ENCODE measurements at regions not wholly inside any gene's neighbourhood (a gene's known extent, or its start where the extent isn't known, plus 50 kb on each side); places are given as distances from the start of the nearest gene placed in this dataset.

GRCh38 chr4:73001885-73002284, 67.6 kb downstream of the COX18 start:
- no peak overlapping the region for H3K27ac ChIP-seq
- TF ChIP-seq ZFX (IDR thresholded peaks at IDR 0.05) = no peak
- TF ChIP-seq, protein P1, sequence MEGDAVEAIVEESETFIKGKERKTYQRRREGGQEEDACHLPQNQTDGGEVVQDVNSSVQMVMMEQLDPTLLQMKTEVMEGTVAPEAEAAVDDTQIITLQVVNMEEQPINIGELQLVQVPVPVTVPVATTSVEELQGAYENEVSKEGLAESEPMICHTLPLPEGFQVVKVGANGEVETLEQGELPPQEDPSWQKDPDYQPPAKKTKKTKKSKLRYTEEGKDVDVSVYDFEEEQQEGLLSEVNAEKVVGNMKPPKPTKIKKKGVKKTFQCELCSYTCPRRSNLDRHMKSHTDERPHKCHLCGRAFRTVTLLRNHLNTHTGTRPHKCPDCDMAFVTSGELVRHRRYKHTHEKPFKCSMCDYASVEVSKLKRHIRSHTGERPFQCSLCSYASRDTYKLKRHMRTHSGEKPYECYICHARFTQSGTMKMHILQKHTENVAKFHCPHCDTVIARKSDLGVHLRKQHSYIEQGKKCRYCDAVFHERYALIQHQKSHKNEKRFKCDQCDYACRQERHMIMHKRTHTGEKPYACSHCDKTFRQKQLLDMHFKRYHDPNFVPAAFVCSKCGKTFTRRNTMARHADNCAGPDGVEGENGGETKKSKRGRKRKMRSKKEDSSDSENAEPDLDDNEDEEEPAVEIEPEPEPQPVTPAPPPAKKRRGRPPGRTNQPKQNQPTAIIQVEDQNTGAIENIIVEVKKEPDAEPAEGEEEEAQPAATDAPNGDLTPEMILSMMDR (conservative IDR thresholded peaks at IDR 0.05) = no peak

GRCh38 chr4:72997409-72997808, 72.1 kb downstream of the COX18 start:
- TF ChIP-seq, protein P1 (conservative IDR thresholded peaks at IDR 0.05) = no peak
- H3K27ac ChIP-seq = no peak overlapping the region

- TF ChIP-seq, protein P1 (conservative IDR thresholded peaks at IDR 0.05) = no peak
- no peak for TF ChIP-seq ZFX (IDR thresholded peaks at IDR 0.05)
- H3K27ac ChIP-seq = no peak overlapping the region
These were observed 74.8 kb downstream of the COX18 start for GRCh38 chr4:72994670-72995069.

DNA sequence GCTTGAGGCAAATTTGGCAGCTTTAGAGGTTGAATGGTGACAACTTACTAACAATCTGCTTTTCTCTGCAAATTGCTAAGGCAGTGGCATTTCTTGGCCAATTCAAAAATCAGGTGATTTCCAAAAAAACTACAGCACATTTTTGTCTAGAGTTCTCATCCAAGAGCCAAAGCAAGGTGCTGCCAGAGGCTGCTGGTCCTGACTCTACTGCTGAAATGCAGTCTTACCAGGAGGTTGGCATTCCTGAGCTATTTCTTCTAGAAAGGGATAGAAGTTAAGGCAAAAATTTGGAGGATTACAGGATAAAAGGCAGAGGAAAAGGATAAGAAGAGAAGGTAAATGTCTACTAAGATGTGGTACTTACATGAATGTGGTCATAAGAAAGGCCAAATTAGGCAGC, 75.6 kb downstream of the COX18 start:
- no peak overlapping the region for H3K27ac ChIP-seq
- TF ChIP-seq, protein P1 (conservative IDR thresholded peaks at IDR 0.05) = no peak
- TF ChIP-seq ZFX (IDR thresholded peaks at IDR 0.05) = no peak

DNA sequence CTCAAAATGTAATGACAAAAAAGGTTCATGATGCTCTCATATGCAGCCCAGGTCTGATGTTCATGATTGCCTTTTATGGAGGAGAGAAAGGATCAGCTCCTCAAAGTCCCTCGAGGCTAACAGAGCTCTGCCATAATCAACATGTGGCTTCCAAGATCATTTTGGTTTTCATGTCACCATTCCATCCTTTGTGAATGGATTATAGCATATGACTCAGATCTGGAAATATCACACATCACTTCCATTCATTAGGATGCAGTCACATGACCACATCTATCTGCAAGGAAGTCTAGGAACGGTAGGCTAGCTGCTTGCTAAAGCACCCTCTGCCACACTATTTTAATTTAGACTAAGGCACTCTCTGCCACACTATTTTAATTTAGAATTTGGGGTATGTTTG, 77.6 kb downstream of the COX18 start:
- H3K27ac ChIP-seq = no peak overlapping the region
- TF ChIP-seq, protein P1 (conservative IDR thresholded peaks at IDR 0.05) = no peak
- TF ChIP-seq ZFX (IDR thresholded peaks at IDR 0.05) = no peak

GRCh38 chr4:72987741-72988729, 81.5 kb downstream of the COX18 start:
- TF ChIP-seq, protein P1 (conservative IDR thresholded peaks at IDR 0.05) = 0 out of 2 replicates have a peak, but pooled peaks have one; percentile 4
- TF ChIP-seq ZFX (IDR thresholded peaks at IDR 0.05) = no peak
- H3K27ac ChIP-seq = no peak overlapping the region

- TF ChIP-seq ZFX (IDR thresholded peaks at IDR 0.05) = no peak
- TF ChIP-seq, protein P1 (conservative IDR thresholded peaks at IDR 0.05) = no peak
- H3K27ac ChIP-seq = no peak overlapping the region
These were observed 85.2 kb downstream of the COX18 start for GRCh38 chr4:72984351-72984750.
